CD4-positive, alpha-beta T cell treated with Interleukin-15 for 1 hour (primary cell): ENCODE measurements at regions not wholly inside any gene's neighbourhood (a gene's known extent, or its start where the extent isn't known, plus 50 kb on each side); places are given as distances from the start of the nearest gene placed in this dataset.
"Not testable (repeated sequence)": the region's sequence is repeated elsewhere in the genome, so short reads cannot be mapped to it uniquely, and the experiment has no call there.

Experiments used
- DNase-seq: peaks from one replicate; pipeline ENCODE4 v3.0.0-alpha.2; 2020

DNA sequence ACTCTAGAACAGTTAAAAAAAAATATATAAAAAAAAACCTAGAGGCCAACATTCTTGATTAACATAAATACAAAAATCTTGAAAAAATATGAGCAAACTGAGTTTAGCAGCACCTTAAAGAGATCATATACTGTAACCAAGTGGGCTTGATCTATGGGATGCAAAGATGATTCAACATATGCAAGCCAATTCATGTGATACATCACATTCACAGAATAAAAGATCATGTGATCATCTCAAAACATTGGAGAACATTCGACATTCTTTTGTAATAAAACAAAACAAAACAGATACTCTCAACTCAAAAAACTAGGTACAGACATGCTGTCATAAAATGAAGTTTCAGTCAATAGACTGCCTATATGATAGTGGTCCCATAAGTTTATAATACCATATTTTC, 165.4 kb upstream of the NDST4 start:
- DNase-seq = no peak

DNA sequence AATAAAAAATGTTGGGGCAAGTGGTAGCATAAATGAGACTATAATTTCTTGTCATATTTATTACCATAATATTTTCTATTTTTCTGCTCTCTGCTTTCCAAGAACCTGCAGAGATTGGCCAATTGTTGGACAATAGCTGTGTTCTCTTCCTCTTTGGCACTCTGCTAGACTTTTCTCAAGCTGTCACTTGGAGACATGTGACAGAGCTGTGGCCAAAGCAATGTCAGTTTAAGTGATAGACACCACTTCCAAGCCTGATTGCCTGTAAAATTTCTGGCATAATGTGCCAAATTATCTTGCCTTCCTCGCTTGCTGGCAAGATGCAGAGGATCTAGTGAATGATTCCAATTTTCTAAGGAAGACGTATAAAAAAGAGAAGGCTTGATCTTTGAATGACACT, 162.2 kb upstream of the NDST4 start:
- no peak for DNase-seq

DNA sequence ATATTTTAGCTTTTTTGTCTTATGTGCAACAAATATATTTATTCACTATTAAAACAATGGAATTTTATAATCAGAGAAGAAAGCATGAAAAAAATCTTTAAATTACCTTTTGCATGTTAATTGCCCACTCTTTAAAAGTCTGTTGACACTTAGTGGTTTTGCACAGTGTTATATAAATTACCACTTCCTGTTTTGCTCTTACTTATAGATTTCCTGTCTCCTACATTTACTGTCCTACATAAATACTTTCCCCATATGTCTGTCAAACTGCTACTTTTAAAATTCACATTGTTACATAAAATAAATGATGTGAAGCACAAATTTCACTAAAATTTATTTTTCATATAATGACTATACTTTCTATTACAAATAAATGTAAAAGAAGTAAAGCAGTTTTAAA, 161.1 kb upstream of the NDST4 start:
- DNase-seq = no peak

DNA sequence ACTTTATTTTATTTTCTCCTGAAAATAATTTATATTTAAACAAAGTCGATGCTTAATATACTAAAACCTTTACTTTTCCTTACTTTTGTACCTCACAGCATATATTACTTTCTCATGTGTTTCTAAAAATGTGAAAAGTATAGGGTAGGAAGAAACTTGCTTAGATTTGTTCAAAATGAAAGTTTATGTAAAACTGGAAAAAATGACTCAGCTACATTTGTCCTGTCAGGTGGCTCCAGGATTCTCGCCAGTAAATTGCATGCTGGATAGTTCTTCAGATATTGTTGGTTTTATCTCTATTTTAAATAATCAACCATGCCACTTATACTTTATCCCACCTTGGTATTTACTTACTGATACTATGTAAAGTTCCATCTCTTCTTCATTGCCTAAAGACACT, 159.2 kb upstream of the NDST4 start:
- DNase-seq = no peak

DNA sequence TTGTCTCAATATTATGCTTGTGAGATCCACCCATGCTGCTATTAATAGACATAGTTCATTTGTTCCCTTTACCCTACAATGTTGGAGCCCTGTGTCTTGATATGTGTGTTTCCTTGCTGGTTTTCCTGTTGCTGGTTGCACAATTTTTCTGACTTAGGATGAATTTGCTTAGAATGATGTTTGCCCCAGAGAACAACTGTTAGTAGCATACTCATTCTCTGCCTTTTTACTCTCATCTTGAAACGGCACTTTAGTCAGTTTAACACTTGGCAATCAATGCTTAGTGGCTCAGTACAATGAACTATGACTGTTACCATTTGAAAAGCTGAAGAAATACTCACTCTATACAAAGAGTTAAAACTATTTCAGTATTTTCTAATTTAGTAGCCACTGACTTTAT, 158.8 kb upstream of the NDST4 start:
- no peak for DNase-seq

DNA sequence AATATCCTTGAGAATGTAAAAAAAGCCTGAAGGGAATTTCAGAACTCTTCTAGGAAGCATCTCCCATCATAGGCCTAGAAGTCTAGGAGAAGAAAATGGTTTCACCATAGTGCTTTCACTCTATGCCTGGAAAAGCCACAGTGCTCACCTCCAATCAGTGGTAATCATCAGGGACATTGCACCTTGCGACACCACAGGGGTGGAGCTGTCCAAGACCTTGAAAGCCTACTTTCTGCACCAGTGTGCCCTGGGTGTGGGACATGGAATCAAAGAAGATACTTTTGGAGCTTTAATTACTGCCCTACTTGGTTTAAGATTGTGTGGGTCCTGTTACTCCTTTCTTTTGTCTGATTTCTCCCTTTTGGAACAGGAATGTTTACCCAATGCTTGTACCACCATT, 146.8 kb upstream of the NDST4 start:
- no peak for DNase-seq

DNA sequence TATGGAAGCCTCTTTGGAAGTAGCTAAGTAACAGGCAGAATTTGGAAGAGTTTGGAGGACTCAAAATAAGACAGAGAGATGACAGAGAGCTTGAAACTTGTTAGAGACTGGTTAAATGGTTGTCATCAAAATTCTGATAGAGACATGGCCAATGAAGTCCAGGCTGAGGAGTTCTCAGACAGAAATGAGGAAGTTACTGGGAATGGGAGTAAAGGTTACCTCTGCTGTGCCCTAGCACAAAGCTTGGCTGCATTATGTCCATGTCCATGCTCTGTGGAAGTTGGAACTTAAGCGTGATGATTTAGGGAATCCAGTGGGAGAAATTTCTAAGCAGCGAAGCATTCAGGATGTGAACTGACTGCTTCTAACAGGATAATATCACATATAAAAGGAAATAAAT, 146.2 kb upstream of the NDST4 start:
- DNase-seq = no peak

DNA sequence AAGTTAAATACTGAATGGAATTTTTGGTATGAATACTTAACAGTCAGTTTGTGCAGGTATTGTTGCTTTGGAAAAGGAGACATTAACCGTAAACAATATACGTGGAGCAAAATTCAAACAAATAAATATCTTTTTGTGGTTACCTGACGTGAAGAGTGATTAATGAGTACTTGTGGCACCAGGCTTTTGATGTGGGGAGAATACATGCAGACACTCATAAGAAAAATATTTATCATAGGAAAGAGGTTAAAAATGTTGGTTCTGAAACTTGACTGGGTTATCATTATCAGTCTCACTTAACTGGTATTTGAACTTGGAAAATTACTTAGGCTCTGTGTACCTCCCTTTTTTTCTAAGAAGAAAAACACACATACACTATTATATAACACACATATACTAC, 136.4 kb upstream of the NDST4 start:
- no peak for DNase-seq

DNA sequence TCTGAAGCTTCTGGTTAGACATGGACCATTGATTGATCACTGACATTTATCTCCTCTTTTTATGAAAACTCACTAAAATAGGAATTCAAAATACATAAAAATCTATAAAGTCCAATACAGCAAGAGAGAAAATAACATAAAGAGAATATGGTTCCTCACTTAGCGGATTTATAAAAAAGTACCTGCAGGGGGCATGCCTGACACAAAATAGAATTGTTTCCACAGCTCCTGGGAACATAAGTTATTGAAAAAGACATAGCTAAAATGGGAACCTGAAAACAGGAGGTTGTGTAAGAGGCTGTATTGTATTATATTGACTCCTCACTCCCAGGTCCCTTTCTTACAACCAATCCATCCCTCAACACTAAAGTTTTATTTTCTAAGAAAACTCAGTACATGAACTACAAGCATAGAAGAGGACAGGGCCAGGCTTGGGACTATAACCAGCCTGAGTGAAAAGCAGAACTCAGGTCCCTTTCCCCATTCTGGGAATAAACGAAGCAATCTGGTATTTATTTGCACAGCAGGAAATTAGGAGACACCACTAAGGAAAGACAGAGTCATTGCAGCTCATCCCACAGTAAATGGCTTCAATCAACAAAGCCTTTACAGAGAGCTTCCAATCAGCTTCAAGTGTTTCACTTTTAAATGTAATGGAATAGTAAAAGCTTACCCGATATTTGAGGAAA, 121.1 kb upstream of the NDST4 start:
- no peak for DNase-seq

DNA sequence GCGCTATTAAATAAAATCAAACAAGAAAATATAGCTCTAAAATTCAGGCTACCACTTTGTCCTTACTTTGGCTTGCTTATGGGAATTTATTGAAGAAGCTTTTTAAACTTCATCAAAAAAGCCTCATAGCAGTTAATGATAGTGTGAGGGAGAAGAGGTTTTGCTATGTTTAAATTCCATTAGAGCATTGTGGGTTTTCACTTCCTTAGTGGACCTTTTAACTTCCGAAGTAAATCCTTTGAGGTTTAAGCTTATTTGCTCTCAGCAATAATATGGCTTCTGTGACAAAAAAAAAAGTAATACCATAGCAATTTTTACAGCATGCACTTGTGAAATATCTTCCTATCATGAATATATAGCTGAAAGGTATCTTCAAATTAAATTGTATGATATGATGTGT, 120.2 kb upstream of the NDST4 start:
- DNase-seq = no peak

DNA sequence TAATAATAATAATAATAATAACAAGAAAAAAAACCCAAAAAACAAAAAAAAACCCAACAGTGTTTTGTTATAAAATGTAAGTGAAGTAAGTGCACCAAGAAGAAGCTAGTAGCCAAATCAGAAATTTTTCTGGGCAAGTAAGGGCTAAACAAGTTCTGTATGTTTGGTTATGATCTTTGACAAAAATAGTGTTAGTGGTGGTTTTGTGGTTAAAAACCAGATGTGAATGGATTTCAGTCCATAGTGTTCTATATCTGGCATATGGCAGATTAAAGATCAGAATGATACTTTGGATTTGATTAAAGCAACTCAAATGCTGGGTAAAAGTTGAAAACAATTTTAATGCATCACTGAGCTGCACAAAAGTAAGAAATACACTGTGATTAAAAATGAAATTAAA, 116.5 kb upstream of the NDST4 start:
- no peak for DNase-seq

DNA sequence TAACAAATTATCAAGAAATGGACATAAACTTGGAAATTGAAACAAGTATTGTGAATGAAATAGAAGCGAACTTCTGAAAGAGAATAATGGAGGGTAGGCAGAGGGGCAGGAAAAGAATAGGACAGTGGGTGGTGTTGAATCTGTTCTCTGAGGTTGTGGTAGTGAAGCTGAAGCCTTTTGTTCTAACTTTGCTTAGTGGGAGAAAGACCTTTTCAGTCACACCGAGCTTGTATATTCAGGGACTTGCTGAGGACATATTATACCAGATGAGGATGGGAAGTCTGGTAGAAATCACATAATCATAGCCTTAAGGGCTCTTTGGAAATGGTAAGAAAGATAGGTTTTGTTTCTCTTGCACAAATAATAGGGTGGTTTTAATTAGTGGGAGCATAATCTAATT, 115.4 kb upstream of the NDST4 start:
- DNase-seq = no peak

DNA sequence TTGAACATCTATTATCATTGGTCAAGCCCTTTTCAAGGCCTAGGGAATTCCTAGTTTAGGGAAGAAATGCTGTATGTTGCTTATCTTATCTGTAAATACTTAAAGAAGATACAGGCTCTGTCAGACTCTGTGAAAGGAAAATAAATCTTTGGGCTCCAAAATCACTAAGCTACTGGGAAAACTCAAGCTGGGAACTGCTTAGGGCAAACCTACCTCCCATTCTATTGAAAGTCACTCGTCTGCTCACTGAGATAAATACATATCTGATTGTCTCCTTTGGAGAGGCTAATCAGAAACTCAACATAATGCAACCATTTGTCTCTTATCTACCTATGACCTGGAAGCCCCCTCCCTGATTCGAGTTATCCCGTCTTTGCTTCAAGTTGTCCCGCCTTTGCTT, 108.6 kb upstream of the NDST4 start:
- no peak for DNase-seq

DNA sequence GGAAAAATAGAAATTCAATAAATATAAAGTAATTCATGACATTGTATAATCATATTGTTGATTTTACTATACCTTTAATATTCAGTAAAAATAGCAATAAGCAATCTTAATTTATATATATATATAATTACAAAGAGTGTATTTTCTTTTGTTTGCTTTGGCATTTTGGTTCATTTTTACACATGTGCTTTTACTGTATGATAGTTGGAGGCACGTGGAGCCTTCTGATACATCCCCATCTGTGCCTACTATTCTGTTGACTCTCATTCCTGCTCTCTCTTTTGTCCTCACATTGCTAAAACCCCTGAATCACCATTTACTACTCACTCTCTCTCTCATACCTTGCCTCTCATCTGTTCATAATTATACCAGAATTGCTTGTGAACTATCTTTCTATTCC, 106.4 kb upstream of the NDST4 start:
- no peak for DNase-seq

DNA sequence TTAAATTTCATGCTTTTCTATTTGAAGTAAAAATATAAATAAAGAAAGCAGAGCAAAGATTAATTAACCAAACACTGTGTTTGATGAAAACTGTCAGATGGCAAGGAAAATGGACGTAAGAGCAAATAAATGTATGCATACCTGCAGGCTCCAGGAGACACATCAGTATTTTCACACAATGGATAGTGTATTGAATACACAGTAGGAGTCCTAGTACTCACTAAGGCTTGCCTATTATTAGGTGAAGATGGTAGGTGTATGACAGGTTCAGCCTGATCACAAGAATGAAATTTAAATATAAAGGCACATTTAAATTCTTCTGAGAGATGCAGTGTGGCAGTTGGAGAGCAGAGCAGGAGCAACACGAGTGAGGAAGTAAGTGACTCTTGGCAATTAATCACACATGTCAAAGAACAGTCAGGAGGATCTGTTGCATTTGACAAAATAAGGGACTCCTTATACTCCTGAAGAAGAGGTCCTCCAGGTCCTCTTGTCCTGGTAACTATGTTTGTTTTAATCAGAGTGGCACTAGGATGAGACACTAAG, 106.0 kb upstream of the NDST4 start:
- DNase-seq = no peak

DNA sequence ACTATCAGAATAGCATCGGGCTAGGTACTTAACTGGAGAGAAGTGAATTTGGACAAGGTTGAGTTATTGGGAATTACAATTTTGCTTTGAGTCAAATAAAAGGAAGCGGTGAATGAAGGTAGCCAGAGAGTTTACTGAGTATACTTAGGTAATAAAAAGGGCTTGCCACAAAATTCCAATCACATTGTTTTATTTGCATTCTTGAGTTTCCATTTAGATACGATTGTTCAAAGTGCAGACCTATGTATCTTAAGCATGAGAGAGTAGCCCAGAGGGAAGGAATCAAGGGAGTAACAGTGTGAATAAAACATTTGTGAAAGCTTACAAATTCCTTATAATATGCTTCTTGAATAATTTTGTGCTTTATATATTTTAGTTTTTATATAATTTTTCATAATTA, 102.5 kb upstream of the NDST4 start:
- no peak for DNase-seq

DNA sequence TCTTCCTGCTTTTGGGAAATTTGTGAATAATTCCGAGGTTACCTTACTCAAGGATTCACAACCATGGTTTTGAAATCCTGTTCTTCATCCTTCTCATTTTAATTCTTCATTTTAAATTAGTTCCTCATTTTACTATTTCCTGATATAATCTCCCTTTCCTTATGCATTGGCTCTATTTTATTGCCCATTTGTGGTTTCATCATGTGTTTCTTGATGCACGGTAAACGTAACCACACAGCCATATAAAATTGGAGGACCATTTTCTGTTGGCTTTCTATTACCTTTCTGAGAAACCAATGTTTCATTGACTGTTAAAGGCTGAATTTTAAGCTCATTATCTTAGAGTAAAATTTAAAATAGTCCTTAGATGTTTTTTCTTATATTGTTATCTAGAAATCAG, 100.3 kb upstream of the NDST4 start:
- no peak for DNase-seq

DNA sequence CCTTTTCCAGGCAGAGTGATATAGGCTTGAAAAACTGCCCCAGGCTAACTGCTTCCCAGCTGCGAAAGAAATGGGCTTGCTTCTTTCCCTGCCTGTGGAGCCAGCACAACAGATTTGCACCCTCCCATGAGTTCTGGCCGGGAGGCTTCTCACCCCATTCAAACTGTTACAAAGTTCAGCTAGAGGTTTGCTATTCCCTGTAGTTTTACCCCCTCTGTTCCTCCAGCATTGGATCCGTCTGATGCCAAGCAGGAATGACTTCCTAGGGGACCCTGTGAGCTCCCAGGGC, 87.6 kb upstream of the NDST4 start:
- no peak for DNase-seq

DNA sequence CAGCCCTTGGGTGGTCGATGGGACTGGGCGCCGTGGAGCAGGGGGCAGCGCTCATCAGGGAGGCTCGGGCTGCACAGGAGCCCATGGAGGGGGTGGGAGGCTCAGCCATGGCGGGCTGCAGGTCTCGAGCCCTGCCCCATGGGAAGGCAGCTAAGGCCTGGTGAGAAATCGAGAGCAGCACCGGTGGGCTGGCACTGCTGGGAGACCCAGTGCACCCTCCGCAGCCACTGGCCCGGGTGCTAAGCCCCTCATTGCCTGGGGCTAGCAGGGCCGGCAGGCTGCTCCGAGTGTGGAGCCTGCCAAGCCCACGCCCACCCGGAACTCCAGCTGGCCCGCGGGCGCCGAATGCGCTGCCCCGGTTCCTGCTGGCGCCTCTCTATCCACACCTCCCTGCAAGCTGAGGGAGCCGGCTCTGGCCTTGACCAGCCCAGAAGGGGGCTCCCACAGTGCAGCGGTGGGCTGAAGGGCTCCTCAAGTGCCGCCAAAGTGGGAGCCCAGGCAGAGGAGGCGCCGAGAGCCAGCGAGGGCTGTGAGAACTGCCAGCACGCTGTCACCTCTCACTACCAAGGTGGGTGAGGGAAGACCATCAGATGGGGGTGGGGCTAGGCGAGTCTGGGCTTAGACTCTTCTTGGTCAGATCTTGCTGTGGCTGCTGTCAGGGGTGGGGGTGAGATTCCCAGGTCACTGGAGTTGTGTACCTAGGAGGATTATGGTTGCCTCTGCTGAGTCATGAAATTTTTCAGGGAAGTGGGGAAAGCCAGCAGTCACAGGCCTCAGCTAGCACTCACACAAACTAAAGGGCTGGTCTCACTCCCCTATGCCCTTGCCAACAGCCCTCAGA, 87.0 kb upstream of the NDST4 start:
- not testable (repeated sequence) for DNase-seq

DNA sequence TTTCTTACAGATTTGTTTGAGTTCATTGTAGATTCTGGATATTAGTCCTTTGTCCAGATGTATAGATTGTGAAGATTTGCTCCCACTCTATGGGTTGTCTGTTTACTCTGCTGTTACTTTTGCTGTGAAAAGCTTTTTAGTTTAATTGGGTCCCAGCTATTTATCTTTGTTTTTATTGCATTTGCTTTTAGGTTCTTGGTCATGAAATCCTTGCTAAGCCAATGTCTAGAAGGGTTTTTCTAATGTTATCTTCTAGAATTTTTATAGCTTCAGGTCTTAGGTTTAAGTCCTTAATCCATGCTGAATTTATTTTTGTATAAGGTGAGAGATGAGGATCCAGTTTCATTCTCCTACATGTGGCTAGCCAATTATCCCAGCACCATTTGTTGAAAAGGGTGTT, 81.2 kb upstream of the NDST4 start:
- DNase-seq = not testable (repeated sequence)

DNA sequence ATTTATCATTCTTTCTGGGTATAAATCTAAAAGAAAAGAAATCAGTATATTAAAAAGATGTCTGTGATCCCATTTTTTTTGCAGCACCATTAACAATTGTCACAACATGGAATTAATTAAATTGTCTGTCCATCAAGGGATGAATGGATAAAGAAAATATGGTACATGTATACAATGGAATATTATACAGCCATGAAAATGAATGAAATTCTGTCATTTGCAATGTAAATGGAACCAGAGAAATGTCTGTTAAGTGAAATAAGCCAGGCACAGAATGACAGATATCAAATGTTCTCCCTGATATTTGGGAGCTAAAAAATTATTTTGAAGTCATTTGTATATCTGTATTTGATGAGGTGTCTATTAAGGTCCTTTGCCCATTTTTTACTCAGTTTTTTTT, 77.1 kb upstream of the NDST4 start:
- DNase-seq = no peak

DNA sequence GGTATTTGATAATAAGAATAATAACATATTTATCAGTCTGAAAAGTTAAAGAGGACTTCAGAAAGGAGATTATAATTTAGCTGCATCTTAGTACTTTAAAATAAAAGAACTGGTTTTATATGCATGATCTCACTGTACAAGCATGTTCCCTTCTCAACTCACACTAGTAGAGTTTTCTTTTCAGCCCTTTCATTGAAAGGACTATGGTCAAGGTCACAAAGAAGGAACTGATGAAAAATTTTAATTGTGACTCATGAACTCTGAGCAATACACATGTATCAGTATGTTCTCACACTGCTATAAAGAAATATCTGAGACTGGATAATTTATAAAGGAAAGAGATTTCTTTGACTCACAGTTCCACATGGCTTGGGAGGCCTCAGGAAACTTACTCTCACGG, 73.7 kb upstream of the NDST4 start:
- DNase-seq = no peak

DNA sequence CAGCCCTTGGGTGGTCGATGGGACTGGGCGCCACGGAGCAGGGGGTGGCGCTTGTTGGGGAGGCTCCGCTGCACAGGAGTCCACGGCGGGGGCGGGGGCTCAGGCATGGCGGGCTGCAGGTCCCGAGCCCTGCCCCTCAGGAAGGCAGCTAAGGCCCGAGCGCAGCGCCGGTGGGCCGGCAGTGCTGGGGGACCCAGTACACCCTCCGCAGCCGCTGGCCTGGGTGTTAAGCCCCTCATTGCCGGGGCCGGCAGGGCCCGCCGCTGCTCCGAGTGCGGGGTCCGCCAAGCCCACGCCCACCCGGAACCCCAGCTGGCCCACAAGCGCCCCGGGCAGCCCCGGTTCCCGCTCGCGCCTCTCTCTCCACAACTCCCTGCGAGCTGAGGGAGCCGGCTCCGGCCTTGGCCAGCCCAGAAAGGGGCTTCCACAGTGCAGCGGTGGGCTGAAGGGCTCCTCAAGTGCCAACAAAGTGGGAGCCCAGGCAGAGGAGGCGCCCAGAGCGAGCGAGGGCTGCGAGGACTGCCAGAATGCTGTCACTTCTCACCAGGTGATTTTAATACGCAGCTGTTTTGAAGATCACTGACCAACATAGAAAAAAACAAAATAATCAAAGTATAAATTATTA, 66.1 kb upstream of the NDST4 start:
- not testable (repeated sequence) for DNase-seq

DNA sequence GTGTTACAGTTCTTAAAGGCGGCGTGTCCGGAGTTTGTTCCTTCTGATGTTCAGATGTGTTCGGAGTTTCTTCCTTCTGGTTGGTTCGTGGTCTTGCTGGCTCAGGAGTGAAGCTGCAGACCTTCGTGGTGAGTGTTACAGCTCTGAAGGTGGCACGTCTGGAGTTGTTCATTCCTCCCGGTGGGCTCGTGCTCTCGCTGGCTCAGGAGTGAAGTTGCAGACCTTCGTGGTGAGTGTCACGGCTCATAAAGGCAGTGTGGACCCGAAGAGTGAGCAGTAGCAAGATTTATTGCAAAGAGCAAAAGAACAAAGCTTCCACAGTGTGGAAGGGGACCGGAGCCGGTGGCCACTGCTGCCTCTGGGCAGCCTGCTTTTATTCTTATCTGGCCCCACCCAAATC, 65.3 kb upstream of the NDST4 start:
- not testable (repeated sequence) for DNase-seq
